Esophagus squamous epithelium (tissue), 5 donors: ENCODE measurements at regions not wholly inside any gene's neighbourhood (a gene's known extent, or its start where the extent isn't known, plus 50 kb on each side); places are given as distances from the start of the nearest gene placed in this dataset.

Experiments used
- DNase-seq: peaks from one replicate; lab custom pipeline; 2025; lab: John Stamatoyannopoulos, UW
- H3K27ac ChIP-seq, 4 donors: fragments of 200-600 bp; sonication (generic); one replicate each; pipeline ENCODE4 v1.5.1; 2016 to 2019; ENCODE audit warnings: mild to moderate bottlenecking in 1 of 4
- H3K27me3 ChIP-seq, 4 donors: fragments of 200-600 bp; sonication (generic); 1 replicate in 3 of 4; 2 replicates in 1 of 4; pipeline versions ENCODE4 v1.5.1 to v1.6.0; 2017 to 2021; ENCODE audit warnings: antibody characterized with exemption in 1 of 4
- H3K36me3 ChIP-seq, 3 donors: fragments of 200-600 bp; sonication (generic); one replicate each; pipeline ENCODE4 v1.5.1; 2016 to 2019
- H3K4me1 ChIP-seq, 3 donors: fragments of 200-600 bp; sonication (generic); one replicate each; pipeline ENCODE4 v1.5.1; 2017 to 2019
- H3K4me3 ChIP-seq, 4 donors: fragments of 200-600 bp; sonication (generic); 1 replicate in 3 of 4; 2 replicates in 1 of 4; pipeline ENCODE4 v1.5.1; 2016 to 2019; ENCODE audit warnings: mild to moderate bottlenecking in 2 of 4, moderate library complexity in 1 of 4
- H3K9me3 ChIP-seq, 3 donors: fragments of 200-600 bp; sonication (generic); one replicate each; pipeline ENCODE4 v1.5.1; 2016 to 2019
- POLR2A ChIP-seq, 4 donors: fragments of 450-650 bp; IDR thresholded peaks; one replicate each; pipeline ENCODE4 v1.6.1; 2017; ENCODE audit warnings: antibody characterized with exemption in 4 of 4, mild to moderate bottlenecking in 4 of 4, moderate library complexity in 3 of 4
- WGBS, 2 donors: methylation state at CpG; one replicate each; pipeline ENCODE4 v1.1.5; 2018; 5-methylcytosine and 5-hydroxymethylcytosine counted together
- intact Hi-C: fragments of 100-400 bp; cut with DNase I; formaldehyde crosslinking; loops from one replicate; pipeline ENCODE4 v1.15.0; 2022
- TF ChIP-seq, protein P1 (sequence below), 6 experiments: fragments of 450-650 bp in 4 of 6; fragments of 200-600 bp in 2 of 6; sonication (generic) in 2 of 6; IDR thresholded peaks; one replicate each; pipeline ENCODE4 v1.5.1; 2016 to 2019; ENCODE audit warnings: antibody characterized with exemption in 6 of 6, mild to moderate bottlenecking in 4 of 6, moderate library complexity in 4 of 6
- donor health status: DM: yes; HTN: yes; CAD: no.

DNA sequence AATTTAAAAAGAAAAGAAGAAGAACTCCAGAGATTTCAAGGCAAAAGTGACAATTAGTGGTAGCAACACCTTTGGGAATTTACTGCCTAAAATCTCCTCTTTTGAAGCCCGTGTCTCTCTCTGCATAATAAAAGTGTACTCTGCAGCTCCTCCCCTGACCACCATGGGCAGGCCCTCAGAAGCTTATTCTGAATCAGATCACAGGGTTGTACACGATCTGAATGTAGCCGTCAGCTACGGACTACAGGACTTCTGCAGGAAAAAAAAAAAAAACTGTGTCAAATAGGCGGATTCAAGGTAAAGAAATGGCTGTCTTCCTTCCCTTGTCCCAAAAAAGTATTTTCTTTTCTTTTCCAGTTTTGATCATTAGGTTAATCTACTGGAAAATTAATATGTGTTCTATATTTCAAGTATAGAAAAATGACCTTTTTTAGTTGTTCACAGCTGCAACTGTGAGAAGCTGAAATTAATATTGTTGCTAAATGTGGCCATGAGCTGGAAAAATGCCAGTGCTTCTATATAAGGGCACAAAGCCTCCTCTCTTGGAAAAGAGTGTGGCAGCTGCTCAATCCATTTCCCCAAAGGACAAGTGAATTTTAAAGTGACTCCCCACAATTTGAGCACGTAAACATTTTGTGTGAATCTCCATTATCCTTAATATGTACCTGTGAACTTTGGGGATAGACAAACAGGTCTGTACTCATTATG is 397.4 kb downstream of the C6orf118 start:
- H3K27ac ChIP-seq, result no peak overlapping the region
- peaks cover 0 to 5% (median 4%) of the 10 kb centered on the region in 3 donors for H3K9me3 ChIP-seq
- peak overlapping the region in 2 of 4 donors; percentile 5 to 21 for H3K4me3 ChIP-seq
- DNase-seq, result no peak
- intact Hi-C loops, result no loop called here
- H3K4me1 ChIP-seq, result peaks cover 0 to 8% (median 0%) of the 10 kb centered on the region in 3 donors
- WGBS, 2 donors, result 24 to 34% methylated on average over 6 of the region's 6 CpGs
- TF ChIP-seq POLR2A (IDR thresholded peaks at IDR 0.05), result no peak
- TF ChIP-seq, protein P1, sequence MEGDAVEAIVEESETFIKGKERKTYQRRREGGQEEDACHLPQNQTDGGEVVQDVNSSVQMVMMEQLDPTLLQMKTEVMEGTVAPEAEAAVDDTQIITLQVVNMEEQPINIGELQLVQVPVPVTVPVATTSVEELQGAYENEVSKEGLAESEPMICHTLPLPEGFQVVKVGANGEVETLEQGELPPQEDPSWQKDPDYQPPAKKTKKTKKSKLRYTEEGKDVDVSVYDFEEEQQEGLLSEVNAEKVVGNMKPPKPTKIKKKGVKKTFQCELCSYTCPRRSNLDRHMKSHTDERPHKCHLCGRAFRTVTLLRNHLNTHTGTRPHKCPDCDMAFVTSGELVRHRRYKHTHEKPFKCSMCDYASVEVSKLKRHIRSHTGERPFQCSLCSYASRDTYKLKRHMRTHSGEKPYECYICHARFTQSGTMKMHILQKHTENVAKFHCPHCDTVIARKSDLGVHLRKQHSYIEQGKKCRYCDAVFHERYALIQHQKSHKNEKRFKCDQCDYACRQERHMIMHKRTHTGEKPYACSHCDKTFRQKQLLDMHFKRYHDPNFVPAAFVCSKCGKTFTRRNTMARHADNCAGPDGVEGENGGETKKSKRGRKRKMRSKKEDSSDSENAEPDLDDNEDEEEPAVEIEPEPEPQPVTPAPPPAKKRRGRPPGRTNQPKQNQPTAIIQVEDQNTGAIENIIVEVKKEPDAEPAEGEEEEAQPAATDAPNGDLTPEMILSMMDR (IDR thresholded peaks at IDR 0.05), result no peak
- H3K36me3 ChIP-seq, result no peaks in the 10 kb centered on the region
- H3K27me3 ChIP-seq, result no peaks in the 10 kb centered on the region

DNA sequence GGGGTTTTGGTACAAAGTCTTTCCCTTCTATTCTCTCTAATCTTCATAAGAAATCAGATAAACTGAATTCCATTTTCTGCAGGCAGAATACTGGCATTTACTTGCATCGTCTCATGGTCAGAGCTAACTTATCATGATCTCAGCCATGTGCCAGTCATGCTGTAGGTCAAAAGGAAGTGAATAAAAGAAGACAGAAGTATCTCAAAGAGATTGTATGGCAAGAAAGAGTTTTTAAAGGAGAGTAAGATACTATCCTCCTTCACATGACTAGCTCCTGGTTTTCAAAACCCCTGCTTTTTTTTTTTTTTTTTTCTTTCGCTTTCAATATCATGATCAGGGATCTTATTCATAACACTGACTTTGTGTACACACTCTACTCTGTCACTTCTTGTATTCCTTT is 398.3 kb downstream of the C6orf118 start:
- intact Hi-C loops, result no loop called here
- Histone ChIP-seq H3K27ac (no peak overlapping the region), H3K36me3 (no peaks in the 10 kb centered on the region), H3K4me1 (peaks cover 0 to 8% (median 0%) of the 10 kb centered on the region in 3 donors), H3K9me3 (peaks cover 0 to 4% (median 0%) of the 10 kb centered on the region in 3 donors), H3K27me3 (no peaks in the 10 kb centered on the region), H3K4me3 (peak overlapping the region in 1 of 4 donors; percentile 29)
- TF ChIP-seq POLR2A (IDR thresholded peaks at IDR 0.05), result no peak
- TF ChIP-seq, protein P1 (IDR thresholded peaks at IDR 0.05), result no peak
- 59 to 79% methylated on average over 2 of the region's 2 CpGs for WGBS, 2 donors
- no peak for DNase-seq

DNA sequence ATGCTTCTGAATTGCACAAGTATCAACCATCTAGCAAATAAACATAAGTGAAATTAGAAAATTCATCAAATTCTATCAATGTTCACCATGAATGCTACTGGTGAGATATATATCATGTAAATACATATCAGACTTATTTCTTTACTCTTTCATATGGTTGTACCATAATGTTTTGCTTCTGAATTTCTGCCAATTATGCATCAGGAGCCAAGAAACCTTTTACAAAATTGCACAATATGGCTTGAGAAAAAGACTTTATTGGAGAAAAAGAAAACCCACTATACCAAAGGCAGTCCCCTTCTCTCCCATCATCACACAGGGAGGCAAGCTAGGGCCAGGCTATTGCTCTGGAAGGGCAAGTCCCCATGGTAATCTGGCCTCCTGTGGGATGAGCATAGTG is 402.6 kb downstream of the C6orf118 start:
- no peak overlapping the region for H3K27ac ChIP-seq
- no peaks in the 10 kb centered on the region for H3K36me3 ChIP-seq
- no peak for TF ChIP-seq POLR2A (IDR thresholded peaks at IDR 0.05)
- TF ChIP-seq, protein P1 (IDR thresholded peaks at IDR 0.05), result no peak
- H3K27me3 ChIP-seq, result no peaks in the 10 kb centered on the region
- H3K4me3 ChIP-seq, result no peak overlapping the region
- peaks cover 0 to 4% (median 0%) of the 10 kb centered on the region in 3 donors for H3K9me3 ChIP-seq
- intact Hi-C loops, result no loop called here
- H3K4me1 ChIP-seq, result peaks cover 0 to 5% (median 0%) of the 10 kb centered on the region in 3 donors
- DNase-seq, result no peak

DNA sequence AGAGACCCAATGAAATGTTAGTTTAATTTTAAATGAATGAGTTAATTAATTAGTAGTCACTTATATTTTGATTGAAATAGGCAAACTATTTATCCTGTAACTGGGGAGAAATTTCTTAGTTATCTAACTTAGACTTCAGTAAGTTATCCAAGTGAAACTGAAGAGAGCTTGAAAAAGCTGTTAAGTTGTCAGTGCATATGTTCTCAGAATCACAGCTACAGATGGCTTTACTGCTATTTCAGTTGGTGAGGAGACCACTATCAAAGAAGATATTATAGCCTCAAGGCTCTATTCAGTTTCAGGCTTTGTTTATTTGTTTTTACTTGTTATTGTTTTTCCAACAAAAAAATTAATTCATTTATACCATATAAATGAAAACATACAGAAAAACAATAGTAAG is 404.1 kb downstream of the C6orf118 start:
- intact Hi-C loops, result no loop called here
- H3K36me3 ChIP-seq, result no peaks in the 10 kb centered on the region
- H3K27me3 ChIP-seq, result no peaks in the 10 kb centered on the region
- DNase-seq, result no peak
- TF ChIP-seq POLR2A (IDR thresholded peaks at IDR 0.05), result no peak
- TF ChIP-seq, protein P1 (IDR thresholded peaks at IDR 0.05), result no peak
- H3K9me3 ChIP-seq, result peaks cover 0 to 3% (median 0%) of the 10 kb centered on the region in 3 donors
- no peak overlapping the region for H3K27ac ChIP-seq
- H3K4me3 ChIP-seq, result no peak overlapping the region
- H3K4me1 ChIP-seq, result no peaks in the 10 kb centered on the region

DNA sequence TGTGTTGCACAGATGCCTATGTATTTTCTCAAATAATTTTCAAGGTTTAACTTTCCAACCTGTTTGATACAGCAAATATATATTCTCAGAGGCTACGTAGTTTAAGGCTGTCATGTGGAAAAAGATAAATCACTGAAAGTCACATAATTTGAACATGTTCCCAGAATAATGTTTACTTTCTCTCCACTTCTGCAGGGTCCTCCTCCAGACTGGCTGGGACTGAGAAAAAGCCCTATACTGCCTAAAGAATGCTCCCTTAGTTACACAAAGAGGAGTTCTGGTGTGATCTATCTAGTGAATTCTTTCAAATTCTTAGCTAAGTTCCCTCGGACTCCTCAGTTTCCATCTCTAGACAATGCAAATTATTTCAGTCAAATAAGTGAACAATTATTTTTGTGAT is 411.0 kb downstream of the C6orf118 start:
- Histone ChIP-seq H3K27me3 (no peaks in the 10 kb centered on the region), H3K9me3 (no peaks in the 10 kb centered on the region), H3K36me3 (no peaks in the 10 kb centered on the region), H3K4me1 (no peaks in the 10 kb centered on the region), H3K27ac (no peak overlapping the region), H3K4me3 (no peak overlapping the region)
- no peak for DNase-seq
- intact Hi-C loops, result no loop called here
- no peak for TF ChIP-seq POLR2A (IDR thresholded peaks at IDR 0.05)
- TF ChIP-seq, protein P1 (IDR thresholded peaks at IDR 0.05), result no peak
- 20 to 42% methylated on average over 2 of the region's 2 CpGs for WGBS, 2 donors
